Loucy (cell line): ENCODE measurements at regions not wholly inside any gene's neighbourhood (a gene's known extent, or its start where the extent isn't known, plus 50 kb on each side); places are given as distances from the start of the nearest gene placed in this dataset.

ENCODE experiments used
- H2AFZ ChIP-seq: fragments of 200-600 bp; sonication (generic); 2 replicates; pipeline ENCODE4 v1.6.0; 2016; ENCODE audit warnings: antibody characterized with exemption, mild to moderate bottlenecking, low read length, moderate library complexity
- H3F3A ChIP-seq: fragments of 200-600 bp; 2 replicates; pipeline ENCODE4 v1.6.0; 2016; ENCODE audit warnings: antibody characterized with exemption, low read depth, mild to moderate bottlenecking
- H3K27me3 ChIP-seq: fragments of 200-600 bp; sonication (generic); 2 replicates; pipeline ENCODE4 v1.6.1; 2014; ENCODE audit warnings: low read length, mild to moderate bottlenecking; ENCODE audit not compliant: insufficient read depth, poor library complexity, severe bottlenecking
- H3K36me3 ChIP-seq: fragments of 200-600 bp; sonication (generic); 2 replicates; pipeline ENCODE4 v1.6.1; 2016; ENCODE audit warnings: low read length; ENCODE audit not compliant: insufficient read depth
- H3K4me1 ChIP-seq: fragments of 200-600 bp; sonication (generic); 2 replicates; pipeline ENCODE4 v1.5.1; 2014; ENCODE audit warnings: low read length, mild to moderate bottlenecking; ENCODE audit not compliant: insufficient read depth, poor library complexity, severe bottlenecking
- H3K4me2 ChIP-seq: fragments of 200-600 bp; sonication (generic); 2 replicates; pipeline ENCODE4 v1.6.0; 2014; ENCODE audit warnings: antibody characterized with exemption, low read length, low read depth, mild to moderate bottlenecking; ENCODE audit not compliant: poor library complexity, severe bottlenecking
- H3K4me3 ChIP-seq: fragments of 200-600 bp; sonication (generic); 2 replicates; pipeline ENCODE4 v1.5.1; 2014; ENCODE audit warnings: low read length, mild to moderate bottlenecking, mixed read lengths; ENCODE audit not compliant: poor library complexity, severe bottlenecking
- H3K79me2 ChIP-seq: fragments of 200-600 bp; sonication (generic); 2 replicates; pipeline ENCODE4 v1.6.1; 2014; ENCODE audit warnings: low read length; ENCODE audit not compliant: insufficient read depth
- H3K9ac ChIP-seq: fragments of 200-600 bp; sonication (generic); 2 replicates; pipeline ENCODE4 v1.6.0; 2014; ENCODE audit warnings: mild to moderate bottlenecking, low read depth, low read length, moderate library complexity; ENCODE audit not compliant: poor library complexity, severe bottlenecking
- H3K9me2 ChIP-seq: fragments of 200-600 bp; sonication (generic); replicated peaks from 2 replicates; pipeline ENCODE4 v1.6.1; 2016; ENCODE audit warnings: low read depth, low read length, mixed read lengths
- H3K9me3 ChIP-seq: fragments of 200-600 bp; sonication (generic); 2 replicates; pipeline ENCODE4 v1.6.1; 2014; ENCODE audit warnings: mild to moderate bottlenecking, antibody characterized with exemption, low read length, low read depth; ENCODE audit not compliant: insufficient read depth
- H4K20me1 ChIP-seq: fragments of 200-600 bp; sonication (generic); 2 replicates; pipeline ENCODE4 v1.6.0; 2014; ENCODE audit warnings: antibody characterized with exemption, low read length, mild to moderate bottlenecking; ENCODE audit not compliant: insufficient read depth, poor library complexity, severe bottlenecking
- CTCF ChIP-seq: fragments of 200-600 bp; sonication (generic); conservative IDR thresholded peaks from 2 replicates; pipeline ENCODE4 v1.5.1; 2014; ENCODE audit warnings: mild to moderate bottlenecking, antibody characterized with exemption, low read length
- EZH2phosphoT487 ChIP-seq: fragments of 200-600 bp; IDR thresholded peaks from 2 replicates; pipeline ENCODE4 v1.6.1; 2018; ENCODE audit warnings: antibody characterized with exemption, mild to moderate bottlenecking, moderate library complexity, borderline replicate concordance

GRCh38 chr18:54086046-54086802 is 138.2 kb downstream of the MBD2 start:
- Histone ChIP-seq H3K79me2 (no peaks in the 10 kb centered on the region), H4K20me1 (no peaks in the 10 kb centered on the region), H3K4me2 (peak overlapping the region; percentile 57), H3F3A (no peaks in the 10 kb centered on the region), H3K36me3 (no peaks in the 10 kb centered on the region), H3K27me3 (peaks cover 73% of the 10 kb centered on the region), H3K4me3 (peak overlapping the region; percentile 59), H3K9ac (no peak overlapping the region), H2AFZ (no peak overlapping the region; the same call in 1 of the 2 replicates), H3K9me3 (peaks cover 9% of the 10 kb centered on the region; the same call in 1 of the 2 replicates), H3K9me2 (no peaks in the 10 kb centered on the region), H3K4me1 (peaks cover 26% of the 10 kb centered on the region)
- TF ChIP-seq CTCF (no peak), EZH2phosphoT487 (peak; percentile 66)

- no peaks in the 10 kb centered on the region for H3K9me2 ChIP-seq
- peaks cover 62% of the 10 kb centered on the region for H3K27me3 ChIP-seq
- no peaks in the 10 kb centered on the region for H3K79me2 ChIP-seq
- H3F3A ChIP-seq: no peaks in the 10 kb centered on the region
- peaks cover 6% of the 10 kb centered on the region for H3K4me1 ChIP-seq
- TF ChIP-seq EZH2phosphoT487: no peak
- TF ChIP-seq CTCF: no peak
- no peak overlapping the region for H3K9ac ChIP-seq
- no peaks in the 10 kb centered on the region for H4K20me1 ChIP-seq
- H3K4me3 ChIP-seq: no peak overlapping the region
- H3K36me3 ChIP-seq: no peaks in the 10 kb centered on the region
- no peak overlapping the region for H3K4me2 ChIP-seq
- H2AFZ ChIP-seq: no peak overlapping the region
- H3K9me3 ChIP-seq: peaks cover 9% of the 10 kb centered on the region; the same call in 1 of the 2 replicates
These were observed 143.6 kb downstream of the MBD2 start for GRCh38 chr18:54080858-54081257.

- Histone ChIP-seq H3K9me3 (no peaks in the 10 kb centered on the region), H3K4me1 (no peaks in the 10 kb centered on the region), H4K20me1 (no peaks in the 10 kb centered on the region), H3F3A (no peaks in the 10 kb centered on the region), H3K27me3 (peaks cover 36% of the 10 kb centered on the region), H3K79me2 (no peaks in the 10 kb centered on the region), H3K9me2 (no peaks in the 10 kb centered on the region), H3K4me2 (no peak overlapping the region), H3K36me3 (no peaks in the 10 kb centered on the region), H3K4me3 (no peak overlapping the region), H2AFZ (no peak overlapping the region), H3K9ac (no peak overlapping the region)
- TF ChIP-seq EZH2phosphoT487 (no peak), CTCF (no peak)
These were observed 148.3 kb downstream of the MBD2 start for GRCh38 chr18:54076166-54076565.
